Stimulated activated CD4-positive, alpha-beta T cell treated with anti-CD3 and anti-CD28 coated beads, Interleukin-15, amount 100 ng/mL, for 48 hours (primary cell): ENCODE measurements at regions not wholly inside any gene's neighbourhood (a gene's known extent, or its start where the extent isn't known, plus 50 kb on each side); places are given as distances from the start of the nearest gene placed in this dataset.

Experiments used
- DNase-seq, 2 donors: peaks; one replicate each; pipeline ENCODE4 v3.0.0-alpha.2; 2020; ENCODE audit warnings: low read depth in 2 of 2

DNA sequence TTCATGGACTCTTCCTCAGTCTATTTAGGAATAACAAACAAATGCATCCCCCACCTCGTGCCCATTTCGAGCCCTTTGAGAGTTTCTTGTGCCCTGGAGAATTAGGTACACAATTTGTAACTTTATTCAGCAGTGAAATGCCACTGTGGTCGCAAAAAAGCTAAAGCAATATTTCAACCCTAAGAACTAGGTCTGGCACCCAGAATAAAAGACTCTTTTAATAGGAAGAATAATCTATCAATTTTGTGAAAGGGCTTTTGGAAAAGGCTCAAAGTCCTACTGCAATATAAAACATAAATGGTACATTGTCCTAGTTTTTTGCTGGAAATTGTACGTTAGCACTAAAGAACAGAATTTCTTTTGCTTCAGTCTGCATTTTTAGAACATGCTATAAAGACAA is 304.6 kb upstream of the TENM3 start:
- no peak for DNase-seq

DNA sequence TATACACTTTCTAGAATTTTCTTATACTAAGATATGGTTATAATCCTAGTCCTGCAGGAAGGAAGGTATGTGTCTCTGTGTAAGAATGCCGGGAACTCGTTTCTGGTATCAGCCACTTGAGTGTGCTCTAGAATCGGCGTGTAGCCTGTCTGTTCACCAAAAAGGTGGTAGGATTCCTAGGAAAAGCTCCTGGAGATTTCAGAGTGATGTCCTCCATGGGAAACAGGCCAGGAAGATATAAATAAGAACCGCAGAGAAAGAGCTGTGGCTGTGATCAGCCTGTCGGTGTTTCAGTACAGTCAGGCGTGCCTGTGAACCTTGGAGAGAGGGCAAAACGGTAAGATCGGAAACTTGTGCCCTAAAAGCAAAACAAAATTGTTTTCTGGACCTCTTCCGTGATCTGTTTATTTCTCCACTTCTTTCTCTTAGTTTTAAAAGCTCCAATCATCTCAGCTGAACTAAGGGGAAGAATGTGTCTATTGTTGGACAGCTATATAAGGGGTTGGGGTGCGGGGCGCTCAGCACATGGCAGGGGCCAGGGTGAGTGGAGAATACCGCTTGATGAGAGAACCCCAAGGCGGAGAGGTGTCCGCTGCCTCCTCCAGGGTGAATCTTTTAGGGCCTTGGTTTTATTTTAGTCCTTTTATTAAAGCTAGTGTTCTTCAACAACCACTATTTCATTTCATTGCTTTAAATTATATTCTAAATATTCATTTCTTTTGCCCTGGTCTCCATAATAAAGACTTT is 303.8 kb upstream of the TENM3 start:
- DNase-seq = no peak

DNA sequence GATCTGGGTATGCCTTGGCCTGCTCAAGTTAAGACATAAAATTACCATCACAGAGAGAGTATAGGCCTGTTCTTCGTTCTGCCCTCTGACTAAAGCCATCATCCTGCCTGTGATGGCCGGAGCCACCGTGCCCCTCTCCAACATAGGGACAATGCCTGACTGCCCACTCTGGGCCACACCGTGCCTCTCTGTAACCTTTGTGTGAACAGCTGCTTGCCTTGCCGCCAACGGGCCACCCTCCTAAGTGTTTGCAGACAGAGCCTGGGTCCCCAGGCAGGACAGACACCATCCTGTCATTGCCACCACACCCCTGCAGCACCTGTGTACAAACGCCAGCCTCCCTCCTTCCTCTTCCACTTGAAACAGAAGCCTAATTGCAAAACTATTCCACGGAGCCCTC is 298.7 kb upstream of the TENM3 start:
- no peak for DNase-seq

DNA sequence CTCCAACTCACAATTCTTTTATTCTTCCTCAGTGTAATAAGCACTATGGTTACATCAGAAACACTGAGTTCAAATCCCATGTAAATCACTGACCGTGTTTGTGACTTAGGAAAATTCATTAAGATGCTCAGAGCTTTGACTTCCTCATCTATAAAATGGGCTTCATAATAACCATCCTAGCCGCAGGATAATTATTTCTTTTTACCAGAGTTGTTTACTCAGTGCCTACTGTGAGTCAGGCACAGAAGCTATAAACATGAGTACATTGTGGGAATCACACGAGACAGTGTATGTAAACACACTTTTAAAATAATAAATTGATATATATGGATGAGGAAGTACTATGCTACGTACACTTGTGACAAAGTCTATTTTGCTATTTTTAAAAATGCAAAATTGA is 296.3 kb upstream of the TENM3 start:
- DNase-seq = no peak

DNA sequence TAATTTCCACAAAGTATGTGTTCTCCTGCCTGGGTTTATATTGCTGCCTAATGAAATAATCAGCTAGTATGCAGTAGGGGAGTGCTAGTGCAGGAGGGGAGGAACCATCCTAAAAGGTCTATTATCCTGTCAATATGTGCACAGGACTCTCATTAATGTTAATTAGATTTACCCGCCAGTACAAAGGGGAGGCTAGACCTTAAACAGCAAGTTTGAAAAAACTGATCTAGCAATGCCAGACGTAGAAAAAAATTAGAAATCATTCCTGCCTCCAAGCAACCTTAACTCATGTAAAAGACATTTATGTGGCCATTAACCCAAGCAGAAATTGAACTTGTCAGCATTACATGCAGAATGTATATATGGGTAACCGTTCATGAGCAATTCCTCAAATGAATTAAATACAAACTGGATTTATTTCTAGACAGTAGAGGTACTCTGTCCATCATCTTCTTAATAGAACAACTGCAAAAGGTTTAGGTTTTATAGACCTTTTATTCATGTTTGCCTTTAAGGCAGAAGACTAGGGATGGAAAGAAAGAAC is 294.3 kb upstream of the TENM3 start:
- DNase-seq = no peak

DNA sequence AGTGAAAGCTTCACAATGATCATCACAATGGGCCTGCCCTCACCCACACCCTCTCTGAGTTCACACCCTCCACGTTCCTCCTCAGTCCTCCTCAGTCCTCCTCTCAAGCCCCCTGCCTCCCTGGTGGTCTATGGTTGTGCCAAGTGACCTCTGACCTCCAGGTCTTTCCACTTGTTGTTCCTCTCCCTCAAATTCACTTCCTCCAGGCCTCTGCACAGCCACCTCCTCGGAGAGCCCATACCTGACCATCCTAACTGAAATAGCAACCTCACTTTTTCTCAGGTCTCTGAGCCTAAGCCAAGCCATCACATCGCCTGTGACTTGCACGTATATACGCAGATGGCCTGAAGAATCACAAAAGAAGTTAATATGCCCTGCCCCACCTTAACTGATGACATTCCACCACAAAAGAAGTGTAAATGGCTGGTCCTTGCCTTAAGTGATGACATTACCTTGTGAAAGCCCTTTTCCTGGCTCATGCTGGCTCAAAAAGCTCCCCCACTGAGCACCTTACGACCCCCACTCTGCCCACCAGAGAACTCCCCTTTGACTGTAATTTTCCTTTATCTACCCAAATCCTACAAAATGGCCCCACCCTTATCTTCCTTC is 293.4 kb upstream of the TENM3 start:
- DNase-seq = no peak

DNA sequence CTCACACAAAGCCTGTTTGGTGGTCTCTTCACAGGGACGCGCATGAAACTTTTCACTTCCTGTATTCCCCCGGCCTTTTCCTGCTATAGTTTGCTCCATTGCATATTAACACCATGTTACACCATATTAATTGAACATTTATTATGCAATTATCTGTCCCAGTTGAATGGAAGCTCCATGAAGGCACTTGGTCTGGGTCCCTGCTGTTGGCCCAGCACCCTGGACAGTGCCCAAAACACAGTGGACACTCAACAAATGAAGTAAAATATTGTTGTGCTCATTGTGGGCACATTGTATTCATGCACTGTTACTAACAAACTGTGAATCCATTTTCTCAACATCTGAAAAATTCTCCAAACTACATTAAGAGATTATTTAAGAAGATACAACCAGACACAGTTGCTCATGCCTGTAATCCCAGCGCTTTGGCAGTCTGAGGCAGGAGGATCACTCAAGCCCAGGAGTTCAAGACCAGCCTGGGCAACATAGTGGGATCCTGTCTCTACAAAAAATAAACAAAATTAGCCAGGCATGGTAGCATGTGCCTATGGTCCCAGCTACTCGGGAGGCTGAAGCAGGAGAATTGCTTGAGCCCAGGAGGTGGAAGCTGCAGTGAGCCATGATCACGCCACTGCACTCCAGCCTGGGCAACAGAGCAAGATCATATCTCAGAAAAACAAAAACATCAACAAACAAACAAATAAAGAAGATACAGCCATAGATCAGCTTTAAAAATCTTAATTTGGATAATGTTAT is 292.7 kb upstream of the TENM3 start:
- DNase-seq = no peak

DNA sequence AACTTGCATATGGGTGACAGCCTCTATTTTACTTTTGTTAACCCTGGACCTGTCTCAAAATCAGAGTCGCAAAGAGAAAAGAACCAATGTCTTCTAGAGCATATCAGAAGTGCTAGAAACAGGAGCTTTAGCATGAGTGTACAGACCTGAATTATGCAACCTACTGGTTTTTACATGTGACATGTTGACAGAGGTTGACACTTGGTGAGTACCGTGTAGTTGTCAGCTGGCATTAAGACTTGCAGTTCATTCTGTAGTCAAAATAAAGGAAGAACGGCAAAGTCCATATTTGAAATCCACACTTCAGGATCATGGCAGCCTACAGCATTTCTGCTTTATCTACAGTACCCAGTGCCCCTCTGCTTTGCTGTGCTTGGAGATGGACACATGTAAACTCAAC is 291.9 kb upstream of the TENM3 start:
- no peak for DNase-seq

DNA sequence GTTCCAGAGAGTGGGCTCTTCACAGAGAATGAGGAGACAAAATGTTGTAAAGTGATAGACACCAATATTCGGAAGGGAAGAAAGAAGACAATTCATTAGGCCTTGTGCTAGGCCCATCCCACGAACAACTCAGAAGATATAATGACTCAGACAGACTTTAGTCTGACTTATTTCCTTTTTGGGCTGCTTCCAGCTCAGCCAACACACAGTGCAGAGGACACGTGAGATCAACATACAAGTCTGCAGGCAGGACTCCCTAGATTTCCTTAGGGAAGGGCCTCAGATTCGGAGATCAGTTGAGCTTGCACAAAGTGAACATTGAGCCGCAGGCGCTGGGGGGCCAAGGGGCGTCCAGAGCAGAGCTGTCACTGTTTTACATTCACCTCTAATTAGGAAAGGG is 290.7 kb upstream of the TENM3 start:
- DNase-seq = no peak

DNA sequence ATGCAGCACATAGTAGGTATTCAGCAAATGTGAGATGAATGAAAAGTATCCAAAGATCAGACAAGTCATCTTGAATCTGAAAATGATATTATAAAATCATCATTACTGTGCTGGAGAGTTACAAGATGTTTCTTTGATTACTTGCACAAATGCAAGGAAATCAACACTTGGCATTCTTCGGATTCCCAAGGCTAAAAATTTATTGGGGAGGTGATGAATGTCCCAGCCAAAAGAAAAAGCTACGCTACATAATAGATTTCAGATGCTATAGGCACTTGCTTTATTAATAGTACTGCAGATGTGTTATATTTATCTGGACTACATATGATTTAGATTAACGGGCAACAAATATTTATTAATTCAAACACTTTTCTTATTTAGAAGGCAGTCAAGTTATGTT is 286.7 kb upstream of the TENM3 start:
- no peak for DNase-seq

DNA sequence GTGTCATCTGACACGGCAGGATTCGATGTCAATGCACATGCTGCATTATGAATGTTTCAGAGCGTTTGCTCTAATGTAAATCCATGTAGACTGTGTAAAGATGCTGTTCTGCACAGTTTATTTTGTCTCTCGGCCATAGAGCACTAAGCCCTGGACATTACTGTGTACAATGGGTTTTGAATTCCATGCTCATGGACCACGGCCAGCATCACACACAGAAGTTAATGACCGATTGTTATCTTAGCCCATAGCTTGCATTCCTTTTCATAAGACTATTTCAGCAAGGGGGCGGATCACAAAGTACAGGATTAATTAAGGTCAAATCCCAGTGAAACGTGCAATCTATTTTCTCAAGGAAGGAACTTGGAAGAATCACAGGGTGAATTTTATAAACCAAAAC is 286.1 kb upstream of the TENM3 start:
- DNase-seq = no peak

DNA sequence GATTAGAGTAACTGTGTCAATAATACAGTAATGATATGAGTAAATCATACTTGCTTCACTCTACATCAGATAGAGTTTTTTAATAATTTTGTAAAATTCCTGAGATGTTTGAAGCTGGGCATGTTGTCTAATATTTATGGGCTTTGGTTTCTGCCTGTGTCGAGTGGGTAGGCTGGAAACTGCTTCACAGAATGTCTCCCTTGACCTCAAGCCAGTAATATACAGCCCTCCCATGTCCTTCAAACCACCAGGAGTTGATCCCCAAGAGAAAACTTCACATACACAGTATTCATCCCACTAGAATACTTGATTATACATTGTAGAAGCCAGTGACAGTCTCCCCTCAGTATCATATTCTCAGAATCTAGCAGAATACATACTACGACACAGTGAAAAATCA is 284.8 kb upstream of the TENM3 start:
- no peak for DNase-seq

DNA sequence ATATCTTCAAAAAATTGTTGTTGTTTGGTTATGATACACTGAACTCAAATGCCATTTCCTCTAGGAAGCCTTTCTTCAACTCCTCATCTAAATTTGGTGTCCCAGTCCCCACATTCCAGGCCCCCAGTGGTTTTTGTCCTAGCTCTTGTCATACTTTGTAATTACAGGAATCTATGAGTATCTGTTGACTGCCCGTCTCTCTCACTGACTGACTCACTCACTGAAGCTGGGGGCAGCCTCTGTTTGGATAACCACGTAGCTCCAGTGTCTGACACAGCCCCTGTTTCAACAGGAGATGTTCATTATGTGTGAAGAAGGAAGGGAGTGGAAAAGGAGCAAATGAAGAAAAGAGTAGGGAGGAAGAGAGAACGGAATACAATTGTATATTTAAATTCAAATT is 284.1 kb upstream of the TENM3 start:
- no peak for DNase-seq

DNA sequence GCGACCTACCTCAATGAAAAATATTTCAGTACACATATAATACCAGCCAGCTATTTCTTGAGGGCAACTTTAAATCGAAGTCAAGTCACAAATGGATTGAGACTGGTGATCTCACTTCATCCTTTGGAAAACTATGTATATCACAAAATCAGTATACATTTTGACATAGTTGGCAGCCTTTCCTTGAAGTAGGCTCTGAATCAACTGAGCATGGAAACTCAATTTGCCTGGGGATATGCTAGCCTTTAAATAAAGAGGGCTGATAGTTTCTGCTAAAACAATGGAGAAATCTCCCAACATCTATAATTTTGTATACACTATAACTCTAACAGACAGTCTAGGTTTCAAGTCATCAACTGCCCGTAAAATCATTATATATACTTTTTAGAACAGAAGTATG is 282.8 kb upstream of the TENM3 start:
- no peak for DNase-seq

DNA sequence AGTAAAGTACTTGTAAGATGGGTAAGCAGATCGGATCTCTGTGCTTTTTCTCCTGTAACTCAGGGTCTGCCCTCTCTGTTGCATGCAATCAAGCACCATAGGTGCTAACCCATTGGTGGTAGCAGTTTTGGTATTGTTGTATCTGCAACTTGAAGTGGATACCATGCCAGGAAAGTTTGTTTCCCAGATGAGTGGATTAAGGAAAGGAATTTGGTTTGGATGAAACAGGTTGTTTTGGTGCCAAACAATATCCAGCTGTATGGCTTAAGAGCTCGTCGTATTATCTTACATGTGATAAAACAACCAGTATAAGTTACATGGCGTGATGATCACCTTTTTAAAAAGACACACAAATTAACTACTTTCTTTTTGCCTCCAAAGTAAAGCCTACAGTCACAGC is 280.9 kb upstream of the TENM3 start:
- DNase-seq = no peak

DNA sequence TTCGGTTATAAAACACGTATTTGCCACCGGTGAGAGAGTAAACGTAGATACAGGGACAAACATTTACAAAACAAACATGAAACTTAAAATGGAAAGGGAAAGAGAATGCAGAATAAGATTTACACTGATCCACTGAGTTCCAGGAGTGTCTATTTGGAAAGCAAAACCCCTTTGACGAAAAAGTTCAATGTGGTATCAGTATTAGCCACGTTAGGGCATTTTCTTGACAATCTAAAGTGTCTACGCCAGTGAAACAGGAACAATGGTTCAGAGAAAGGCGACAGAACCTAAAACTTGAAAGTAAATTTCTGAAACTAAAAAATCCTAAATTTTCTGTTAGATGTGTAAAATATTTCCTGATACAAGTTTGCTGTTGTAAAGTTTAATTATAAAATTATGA is 278.5 kb upstream of the TENM3 start:
- no peak for DNase-seq

DNA sequence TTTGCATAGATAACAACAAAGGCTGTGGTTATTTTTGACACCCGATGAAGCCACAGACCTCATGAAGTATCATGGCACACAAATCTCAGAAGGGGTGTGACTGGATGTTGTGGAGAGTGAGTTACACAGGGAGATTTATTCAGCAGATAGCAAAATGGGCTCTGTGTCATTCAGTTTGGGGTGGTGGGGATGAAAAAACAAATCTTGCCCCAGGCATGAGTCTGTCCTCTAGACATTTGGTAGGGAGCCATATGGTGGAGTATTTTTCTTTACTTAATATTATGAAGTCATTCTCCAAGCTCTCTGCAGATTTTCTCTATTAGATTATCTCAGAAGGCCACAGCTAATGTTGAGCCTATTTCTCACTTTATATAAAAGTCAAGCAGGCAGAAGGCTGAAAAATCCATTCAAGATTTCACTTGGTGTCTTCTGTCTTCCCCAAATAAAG is 277.1 kb upstream of the TENM3 start:
- no peak for DNase-seq

DNA sequence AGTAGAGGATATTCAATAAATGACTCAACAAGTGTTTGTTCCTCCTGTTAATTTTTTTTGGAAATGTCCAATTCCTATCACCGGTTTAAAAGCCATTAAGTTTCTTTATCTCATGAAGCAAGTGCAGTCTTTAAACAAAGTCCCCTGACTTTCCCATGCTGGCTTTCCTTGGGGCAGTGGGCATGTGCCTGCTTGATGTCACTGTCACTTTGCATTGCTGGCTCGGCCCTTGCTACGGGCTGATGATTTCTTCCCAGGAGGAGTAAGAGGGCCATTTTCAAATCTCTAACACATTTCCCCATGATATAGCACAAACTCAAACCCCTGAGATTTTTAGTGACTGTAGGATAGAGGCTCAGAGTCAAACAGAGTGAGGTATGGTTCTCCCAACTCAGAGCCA is 275.8 kb upstream of the TENM3 start:
- DNase-seq = no peak

DNA sequence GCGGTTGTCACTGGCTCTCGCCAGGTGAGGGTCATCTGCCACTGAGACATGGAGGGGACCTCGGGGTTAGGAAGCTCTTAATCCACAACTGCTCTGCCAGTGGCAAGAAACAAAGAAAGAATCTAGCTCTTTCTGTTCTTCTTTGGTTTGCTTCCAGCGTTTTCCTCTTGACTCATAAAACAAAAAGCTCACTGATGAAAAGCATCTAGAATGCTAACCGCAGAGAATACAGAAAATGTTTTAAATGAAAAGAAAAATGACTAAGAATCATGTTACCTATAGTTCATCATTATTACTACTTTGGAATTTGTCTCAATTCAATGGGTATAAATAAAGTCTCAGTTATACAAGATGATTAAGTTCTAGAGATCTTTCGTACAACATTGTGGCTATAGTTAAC is 274.8 kb upstream of the TENM3 start:
- no peak for DNase-seq

DNA sequence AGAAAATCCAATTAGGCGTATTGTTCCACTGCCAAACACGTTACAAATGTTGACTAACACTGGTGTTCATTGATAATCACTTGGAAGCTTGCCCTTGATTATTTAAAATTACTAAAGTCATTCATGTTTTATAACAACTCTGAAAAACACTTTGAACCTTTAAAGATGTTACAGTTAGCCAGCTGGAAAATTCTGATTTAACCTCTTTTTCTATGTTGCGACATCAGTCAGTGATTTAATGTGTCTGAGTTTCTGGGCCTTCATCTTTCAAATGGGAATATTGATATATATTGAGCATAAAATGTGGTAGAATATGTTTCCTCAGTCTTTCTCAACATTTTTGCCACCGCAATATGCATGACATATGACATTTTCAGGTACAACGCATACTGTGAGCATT is 274.1 kb upstream of the TENM3 start:
- no peak for DNase-seq

DNA sequence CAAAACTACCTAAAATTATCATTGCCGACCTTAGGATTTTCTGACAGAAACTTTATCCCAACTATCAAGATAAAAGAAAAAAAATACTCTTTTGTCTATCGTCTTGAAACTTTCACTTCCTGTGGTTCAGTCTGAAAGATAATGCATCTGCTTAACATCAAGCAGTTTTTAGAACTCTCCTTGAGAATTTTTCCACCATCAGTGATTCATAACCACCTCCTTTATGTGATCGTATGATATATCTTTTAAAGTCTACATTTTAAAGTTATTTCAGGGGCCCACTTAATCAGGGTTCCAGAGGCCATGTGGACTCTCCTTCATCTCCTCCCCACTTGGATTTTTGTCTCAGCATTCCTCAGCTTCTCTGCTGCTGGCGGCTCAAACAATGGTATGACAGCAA is 272.8 kb upstream of the TENM3 start:
- no peak for DNase-seq

DNA sequence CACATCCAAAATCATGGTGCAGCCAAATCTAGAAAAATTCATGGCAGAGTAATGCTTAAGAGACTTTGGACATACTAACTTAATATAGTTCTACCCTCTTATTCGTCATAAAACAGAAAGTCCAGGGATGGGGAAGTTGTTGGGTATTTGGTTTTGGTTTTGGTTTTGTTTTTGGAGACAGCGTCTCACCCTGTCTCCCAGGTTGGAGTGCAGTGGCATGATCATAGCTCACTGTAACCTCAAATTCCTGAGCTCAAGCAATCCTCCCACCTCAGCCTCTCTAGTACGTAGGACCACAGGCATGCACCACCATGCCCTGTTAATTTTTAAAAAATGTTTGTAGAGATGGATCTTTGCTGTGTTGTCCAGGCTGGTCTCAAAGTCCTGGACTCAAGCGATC is 271.8 kb upstream of the TENM3 start:
- no peak for DNase-seq

DNA sequence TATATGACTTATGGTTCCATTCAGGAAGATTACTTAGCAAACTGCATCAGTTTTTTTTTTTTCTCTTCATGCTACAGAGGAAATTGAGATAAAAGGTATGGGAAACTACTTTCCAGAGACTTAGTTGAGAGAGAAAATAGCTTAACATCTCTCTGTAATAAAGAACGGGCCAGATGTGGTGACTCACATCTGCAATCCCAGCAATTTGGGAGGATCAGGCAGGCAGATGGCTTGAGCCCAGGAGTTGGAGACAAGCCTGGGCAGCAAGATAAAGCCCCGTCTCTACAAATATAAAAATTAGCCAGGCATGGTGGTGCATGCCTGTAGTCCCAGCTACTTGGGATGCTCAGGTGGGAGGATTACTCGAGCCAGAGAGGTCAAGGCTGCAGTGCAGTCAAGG is 271.2 kb upstream of the TENM3 start:
- DNase-seq = no peak
